ENCODE measurements at regions not wholly inside any gene's neighbourhood (a gene's known extent, or its start where the extent isn't known, plus 50 kb on each side); places are given as distances from the start of the nearest gene placed in this dataset.

GRCh38 chr1:29981586-29982239 lies 741.7 kb downstream of the MATN1 start:
- no peaks in the 10 kb centered on the region for H3K36me3 ChIP-seq
- peaks cover 0 to 15% (median 3%) of the 10 kb centered on the region in 11 donors for H3K9me3 ChIP-seq
- TF ChIP-seq CTCF (IDR thresholded peaks at IDR 0.05) = no peak
- intact Hi-C loops (cut with DNase I) = no loop called here
- no peak overlapping the region for H3K27ac ChIP-seq
- H3K4me3 ChIP-seq = no peak overlapping the region
- H3K27me3 ChIP-seq = peaks cover 0 to 5% (median 3%) of the 10 kb centered on the region in 7 donors
- ATAC-seq = no peak
- no peak for DNase-seq
- 82 to 87% methylated on average over 5 of the region's 5 CpGs for WGBS, 2 donors
- H3K4me1 ChIP-seq = peaks cover 0 to 26% (median 0%) of the 10 kb centered on the region in 9 donors

DNA sequence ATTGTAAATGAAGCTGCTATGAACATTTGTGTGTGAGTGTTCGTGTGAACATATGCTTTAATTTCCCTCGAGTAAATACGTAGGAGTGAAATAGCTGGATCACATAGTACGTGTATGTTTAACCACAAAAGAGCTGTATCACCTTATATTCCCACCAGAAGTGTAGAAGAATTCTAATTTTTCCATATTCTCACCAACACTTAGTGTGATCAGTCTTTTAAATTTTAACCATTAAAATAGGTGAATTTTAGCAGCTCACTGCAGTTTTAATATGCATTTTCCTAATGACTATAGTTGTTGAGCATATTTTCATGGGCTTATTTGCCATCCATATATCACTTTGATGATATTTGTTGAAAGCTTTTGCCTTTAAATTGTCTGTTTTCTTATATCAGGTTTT lies 741.2 kb downstream of the PTPRU start:
- Histone ChIP-seq H3K27me3 (peaks cover 0 to 5% (median 3%) of the 10 kb centered on the region in 7 donors), H3K9me3 (peaks cover 0 to 17% (median 3%) of the 10 kb centered on the region in 11 donors), H3K4me3 (no peak overlapping the region), H3K4me1 (peaks cover 0 to 19% (median 0%) of the 10 kb centered on the region in 9 donors), H3K27ac (no peak overlapping the region), H3K36me3 (no peaks in the 10 kb centered on the region)
- 69 to 72% methylated on average over 4 of the region's 4 CpGs for WGBS, 2 donors
- no peak for DNase-seq
- no peak for ATAC-seq
- intact Hi-C loops (cut with DNase I) = no loop called here
- TF ChIP-seq CTCF (IDR thresholded peaks at IDR 0.05) = no peak

DNA sequence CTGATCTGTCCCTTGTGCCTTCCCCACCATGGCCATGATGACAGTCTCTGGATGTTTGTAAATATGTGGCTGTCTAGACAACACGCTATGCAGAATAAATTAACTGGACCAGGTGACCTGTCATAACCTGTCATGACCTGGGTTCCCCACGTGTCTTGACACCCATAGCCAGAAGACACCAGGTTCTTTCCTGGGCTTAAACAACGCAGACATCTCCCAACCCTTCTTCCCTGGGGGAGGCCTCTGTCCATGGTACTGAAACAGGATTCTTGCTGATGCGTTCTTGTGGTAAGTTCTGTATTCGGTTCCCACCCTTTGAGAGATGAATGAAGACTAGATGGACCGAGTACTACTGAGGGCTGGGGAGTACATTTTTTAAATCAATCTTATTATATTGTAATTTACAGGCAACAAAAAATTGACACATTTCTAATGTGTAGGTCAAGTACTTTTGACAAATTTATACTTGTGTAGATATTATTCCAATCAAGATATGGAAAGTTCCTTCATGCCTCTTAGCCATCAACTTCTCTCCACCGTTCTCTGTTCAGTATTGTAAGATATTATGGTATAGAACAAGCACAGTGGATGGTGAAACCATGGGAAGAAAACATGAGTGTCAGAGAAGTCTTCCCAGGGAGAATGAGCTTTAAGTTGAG lies 738.8 kb downstream of the PTPRU start:
- ATAC-seq (no peak), DNase-seq (peak in 1 of 2 donors; percentile 26)
- peaks cover 0 to 17% (median 3%) of the 10 kb centered on the region in 11 donors for H3K9me3 ChIP-seq
- no peak overlapping the region for H3K4me3 ChIP-seq
- intact Hi-C loops (cut with DNase I) = no loop called here
- peaks cover 0 to 19% (median 0%) of the 10 kb centered on the region in 9 donors for H3K4me1 ChIP-seq
- WGBS, 2 donors = 19 to 23% methylated on average over 7 of the region's 7 CpGs
- TF ChIP-seq CTCF (IDR thresholded peaks at IDR 0.05) = no peak
- no peak overlapping the region for H3K27ac ChIP-seq
- peaks cover 0 to 16% (median 6%) of the 10 kb centered on the region in 7 donors for H3K27me3 ChIP-seq
- no peaks in the 10 kb centered on the region for H3K36me3 ChIP-seq

- Histone ChIP-seq H3K9me3 (peaks cover 0 to 17% (median 3%) of the 10 kb centered on the region in 11 donors), H3K36me3 (no peaks in the 10 kb centered on the region), H3K4me1 (peaks cover 0 to 19% (median 0%) of the 10 kb centered on the region in 9 donors), H3K4me3 (no peak overlapping the region), H3K27ac (peak overlapping the region in 1 of 10 donors; percentile 45), H3K27me3 (peaks cover 0 to 18% (median 8%) of the 10 kb centered on the region in 7 donors)
- no peak for DNase-seq
- 0 to 11% methylated on average over 1 of the region's 1 CpG for WGBS, 2 donors
- ATAC-seq = peak in 5 of 8 donors; percentile 12 to 84 (median 61)
- intact Hi-C loops (cut with DNase I) = no loop called here
- no peak for TF ChIP-seq CTCF (IDR thresholded peaks at IDR 0.05)
Measured at GRCh38 chr1:29974316-29974724, 738.0 kb downstream of the PTPRU start.

All from heart right ventricle (tissue), 16 donors.